H1 (cell line): ENCODE measurements at regions not wholly inside any gene's neighbourhood (a gene's known extent, or its start where the extent isn't known, plus 50 kb on each side); places are given as distances from the start of the nearest gene placed in this dataset.

ENCODE experiments used
- CTCF ChIA-PET: fragments of 300-600 bp; sonication (Branson Sonifier 250); formaldehyde crosslinking; loops from one replicate; lab custom pipeline; 2021; ENCODE audit not compliant: partially characterized antibody; lab: Charles Lee
- POLR2A ChIA-PET: fragments of 300-600 bp; sonication (Branson Sonifier 250); formaldehyde crosslinking; loops from one replicate; lab custom pipeline; 2021; ENCODE audit warnings: inconsistent platforms; ENCODE audit not compliant: partially characterized antibody; lab: Charles Lee
- DNase-seq, 2 experiments: peaks; one replicate each; pipeline versions ENCODE4 v3.0.0 to v3.0.0-alpha.2; 2010 to 2022; ENCODE audit warnings: low spot score in 2 of 2, low read depth in 1 of 2, mixed read lengths in 1 of 2
- FAIRE-seq: peaks from 2 replicates; lab custom pipeline; 2011; peaks lifted over from hg19 to GRCh38; lab: Jason Lieb, UNC
- H2AFZ ChIP-seq: 2 replicates; pipeline ENCODE4 v1.8.1; 2012; ENCODE audit warnings: low read length, inconsistent platforms
- H2AK5ac ChIP-seq: 2 replicates; pipeline ENCODE4 v1.6.1; 2013; ENCODE audit warnings: low read depth, low read length
- H2BK120ac ChIP-seq: replicated peaks from 2 replicates; pipeline ENCODE3; 2013; ENCODE audit warnings: low read depth, low read length, inconsistent platforms
- H2BK12ac ChIP-seq: 2 replicates; pipeline ENCODE4 v1.6.1; 2013; ENCODE audit warnings: low read depth, low read length
- H2BK15ac ChIP-seq: 2 replicates; pipeline ENCODE4 v1.6.1; 2013; ENCODE audit warnings: low read length
- H2BK20ac ChIP-seq: 2 replicates; pipeline ENCODE4 v1.6.1; 2013; ENCODE audit warnings: low read length
- H2BK5ac ChIP-seq: 2 replicates; pipeline ENCODE4 v1.6.1; 2013; ENCODE audit warnings: low read depth, low read length
- H3K14ac ChIP-seq: 2 replicates; pipeline ENCODE4 v1.6.1; 2013; ENCODE audit warnings: inconsistent platforms; ENCODE audit not compliant: insufficient read length
- H3K18ac ChIP-seq: 2 replicates; pipeline ENCODE4 v1.6.1; 2013; ENCODE audit warnings: low read length; ENCODE audit errors: extremely low read depth
- H3K23ac ChIP-seq: 2 replicates; pipeline ENCODE4 v1.6.1; 2013; ENCODE audit warnings: inconsistent platforms; ENCODE audit not compliant: insufficient read length
- H3K23me2 ChIP-seq: 2 replicates; pipeline ENCODE4 v1.6.1; 2013; ENCODE audit warnings: low read depth, low read length
- H3K27ac ChIP-seq: 2 replicates; pipeline ENCODE4 v1.6.1; 2011; ENCODE audit warnings: low read depth, low read length, inconsistent platforms
- H3K27me3 ChIP-seq, 4 experiments: replicated peaks in 1 of 4; 1 replicate in 1 of 4; 2 replicates in 3 of 4; pipeline versions ENCODE4 v1.6.1 to v1.8.1; 2011 to 2013; ENCODE audit warnings: low read length in 3 of 4, mild to moderate bottlenecking in 3 of 4, inconsistent platforms in 2 of 4, mixed read lengths in 2 of 4, moderate library complexity in 1 of 4; ENCODE audit not compliant: control insufficient read depth in 3 of 4, insufficient read depth in 3 of 4; ENCODE audit errors: extremely low read depth in 1 of 4
- H3K36me3 ChIP-seq, 4 experiments: 2 replicates each; pipeline versions ENCODE4 v1.6.1 to v1.8.1; 2011 to 2013; ENCODE audit warnings: mild to moderate bottlenecking in 4 of 4, low read length in 3 of 4, moderate library complexity in 2 of 4, control low read depth in 1 of 4, inconsistent platforms in 1 of 4; ENCODE audit not compliant: insufficient read depth in 4 of 4, control insufficient read depth in 2 of 4
- H3K4ac ChIP-seq: replicated peaks from 2 replicates; pipeline ENCODE3; 2013; ENCODE audit warnings: low read length, low read depth, mixed read lengths, inconsistent platforms; ENCODE audit not compliant: insufficient read length
- H3K4me1 ChIP-seq, 4 experiments: replicated peaks in 1 of 4; 1 replicate in 1 of 4; 2 replicates in 3 of 4; pipeline versions ENCODE4 v1.6.1 to v1.8.1; 2011 to 2013; ENCODE audit warnings: low read length in 3 of 4, inconsistent platforms in 2 of 4, mixed read lengths in 1 of 4; ENCODE audit not compliant: insufficient read depth in 4 of 4, control insufficient read depth in 3 of 4
- H3K4me2 ChIP-seq, 2 experiments: 2 replicates each; pipeline versions ENCODE4 v1.6.1 to v1.8.1; 2011 to 2013; ENCODE audit warnings: low read depth in 2 of 2, low read length in 2 of 2, control low read depth in 1 of 2, inconsistent platforms in 1 of 2, mild to moderate bottlenecking in 1 of 2; ENCODE audit not compliant: insufficient read depth in 1 of 2
- H3K4me3 ChIP-seq, 4 experiments: fragments of 200-600, 300-600 bp in 1 of 4; sonication (generic), shearing (Covaris generic), sonication (Bioruptor Twin) in 1 of 4; 2 replicates each; pipeline versions ENCODE4 v1.5.1 to v1.8.1; 2011 to 2016; ENCODE audit warnings: low read length in 4 of 4, low read depth in 3 of 4, control low read depth in 2 of 4, inconsistent platforms in 2 of 4, mild to moderate bottlenecking in 2 of 4, mixed read lengths in 1 of 4, moderate library complexity in 1 of 4; ENCODE audit not compliant: insufficient read depth in 2 of 4; ENCODE audit errors: extremely low read depth in 1 of 4
- H3K56ac ChIP-seq: replicated peaks from 2 replicates; pipeline ENCODE3; 2013; ENCODE audit warnings: low read depth, mild to moderate bottlenecking, mixed read lengths, low read length, inconsistent platforms; ENCODE audit not compliant: insufficient read length
- H3K79me1 ChIP-seq: 2 replicates; pipeline ENCODE4 v1.6.1; 2013; ENCODE audit warnings: low read depth, low read length, control low read depth
- H3K79me2 ChIP-seq, 2 experiments: 2 replicates each; pipeline versions ENCODE4 v1.6.1 to v1.8.1; 2012 to 2013; ENCODE audit warnings: low read length in 2 of 2, mild to moderate bottlenecking in 2 of 2, inconsistent platforms in 1 of 2; ENCODE audit not compliant: insufficient read depth in 2 of 2, control insufficient read depth in 1 of 2
- H3K9ac ChIP-seq, 4 experiments: replicated peaks in 1 of 4; 1 replicate in 1 of 4; 2 replicates in 3 of 4; pipeline versions ENCODE4 v1.6.1 to v1.8.1; 2011 to 2013; ENCODE audit warnings: low read depth in 3 of 4, low read length in 3 of 4, control low read depth in 2 of 4, mild to moderate bottlenecking in 2 of 4, moderate library complexity in 2 of 4, inconsistent platforms in 1 of 4; ENCODE audit errors: extremely low read depth in 1 of 4
- H3K9me3 ChIP-seq, 2 experiments: 2 replicates each; pipeline versions ENCODE4 v1.6.1 to v1.8.1; 2012 to 2013; ENCODE audit warnings: mild to moderate bottlenecking in 2 of 2, moderate library complexity in 2 of 2, control low read depth in 1 of 2, inconsistent platforms in 1 of 2, low read depth in 1 of 2, low read length in 1 of 2, mixed read lengths in 1 of 2; ENCODE audit not compliant: insufficient read depth in 2 of 2
- H4K20me1 ChIP-seq, 2 experiments: replicated peaks in 1 of 2; 2 replicates each; pipeline versions ENCODE3 to v1.8.1; 2011 to 2013; ENCODE audit warnings: inconsistent platforms in 2 of 2, low read length in 2 of 2, mild to moderate bottlenecking in 1 of 2; ENCODE audit not compliant: insufficient read depth in 2 of 2, control insufficient read depth in 1 of 2
- H4K5ac ChIP-seq: 2 replicates; pipeline ENCODE4 v1.6.1; 2013; ENCODE audit warnings: low read length, low read depth, mixed read lengths, inconsistent platforms; ENCODE audit not compliant: insufficient read length
- H4K8ac ChIP-seq: 2 replicates; pipeline ENCODE4 v1.8.0; 2013; ENCODE audit warnings: mild to moderate bottlenecking, moderate library complexity, low read length, inconsistent platforms; ENCODE audit not compliant: insufficient read depth; ENCODE audit errors: extremely low read depth
- H4K91ac ChIP-seq: replicated peaks from 2 replicates; pipeline ENCODE3; 2013; ENCODE audit warnings: low read length, mixed read lengths, inconsistent platforms; ENCODE audit not compliant: insufficient read length
- GTF2F1 ChIP-seq: IDR thresholded peaks from 2 replicates; pipeline ENCODE4 v1.6.1; 2012; ENCODE audit warnings: low read depth, low read length, improper control_type of control experiment, borderline replicate concordance
- RFX5 ChIP-seq: IDR thresholded peaks from 2 replicates; pipeline ENCODE4 v1.6.1; 2011; ENCODE audit warnings: low read depth, low read length, improper control_type of control experiment, borderline replicate concordance
- SIN3A ChIP-seq, 2 experiments: IDR thresholded peaks in 1 of 2; conservative IDR thresholded peaks in 1 of 2; 2 replicates each; pipeline ENCODE4 v1.6.1; 2011 to 2012; ENCODE audit warnings: low read length in 2 of 2, improper control_type of control experiment in 1 of 2, low read depth in 1 of 2, mild to moderate bottlenecking in 1 of 2
- SIRT6 ChIP-seq: IDR thresholded peaks from one replicate; pipeline ENCODE4 v1.7.1; 2012; ENCODE audit warnings: low read length, inconsistent platforms
- SP4 ChIP-seq: IDR thresholded peaks from 2 replicates; pipeline ENCODE4 v1.6.1; 2012; ENCODE audit warnings: low read length, inconsistent platforms
- ZNF274 ChIP-seq: IDR thresholded peaks from 2 replicates; pipeline ENCODE4 v1.7.0; 2012; ENCODE audit warnings: low read length, borderline replicate concordance; ENCODE audit errors: extremely low read depth
- WGBS, 2 experiments: shearing (Covaris generic) in 1 of 2; methylation state at CpG; one replicate each; pipeline versions ENCODE4 v1.1.6 to v1.1.7; 2013 to 2015; ENCODE audit warnings: low lambda C conversion rate in 2 of 2, mixed read lengths in 2 of 2, inconsistent platforms in 1 of 2, low coverage in 1 of 2, missing lambda C conversion rate in 1 of 2; ENCODE audit not compliant: insufficient replicate concordance in 2 of 2, insufficient coverage in 1 of 2, insufficient read length in 1 of 2; ENCODE audit errors: extremely low coverage in 1 of 2, missing lambda C conversion rate in 1 of 2; 5-methylcytosine and 5-hydroxymethylcytosine counted together

DNA sequence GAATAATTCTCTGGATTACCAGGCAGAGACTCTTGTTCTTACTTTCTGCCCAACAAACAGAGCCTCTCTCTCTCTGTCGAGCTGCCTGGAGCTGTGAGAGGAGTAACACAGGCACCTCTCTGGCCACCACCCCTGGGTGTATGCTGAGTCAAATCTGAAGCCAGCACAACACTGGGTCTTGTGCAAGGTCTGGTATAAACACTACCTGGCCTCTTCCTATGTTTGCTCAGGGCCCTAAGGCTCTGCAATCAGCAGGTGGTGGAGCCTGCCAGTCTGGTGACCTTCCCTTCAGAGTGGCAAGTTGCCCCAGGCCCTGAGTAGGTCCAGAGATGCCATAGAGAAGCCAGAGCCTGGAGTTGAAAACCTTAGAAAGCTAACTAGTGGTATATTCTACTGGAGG is 139.9 kb downstream of the CPXCR1 start:
- Histone ChIP-seq H3K56ac (no peak overlapping the region), H4K5ac (no peak overlapping the region), H3K36me3 (no peaks in the 10 kb centered on the region), H4K20me1 (no peaks in the 10 kb centered on the region), H3K9ac (no peak overlapping the region), H3K27ac (no peak overlapping the region), H3K14ac (no peak overlapping the region), H4K91ac (no peak overlapping the region), H2BK20ac (no peak overlapping the region), H3K27me3 (no peaks in the 10 kb centered on the region), H2BK120ac (no peak overlapping the region), H3K4ac (no peak overlapping the region), H3K4me1 (no peaks in the 10 kb centered on the region), H3K18ac (no peak overlapping the region), H2BK5ac (no peak overlapping the region), H2AK5ac (no peak overlapping the region), H3K23me2 (no peaks in the 10 kb centered on the region), H3K79me1 (no peaks in the 10 kb centered on the region), H4K8ac (no peak overlapping the region), H3K4me3 (no peak overlapping the region), H3K4me2 (no peak overlapping the region), H2BK12ac (no peak overlapping the region), H2BK15ac (no peak overlapping the region), H3K23ac (no peak overlapping the region), H2AFZ (no peak overlapping the region), H3K79me2 (no peaks in the 10 kb centered on the region), H3K9me3 (no peaks in the 10 kb centered on the region)
- TF ChIP-seq ZNF274 (no peak), SIN3A (conservative IDR thresholded peaks at IDR 0.05 in 1 of 2, IDR thresholded peaks at IDR 0.05 in 1 of 2; ENCODE audit: low read depth in 1 of 2, low read length in 2 of 2) (no peak), RFX5 (no peak), SIRT6 (no peak), SP4 (no peak), GTF2F1 (no peak)
- WGBS, 2 experiments, result 100% methylated on average over 1 of the region's 1 CpG; no CpG with 5 or more reads in 1 of the 2 experiments
- ChIA-PET CTCF (no interaction called here), POLR2A (no interaction called here)
- DNase-seq (peak in 1 of 2 experiments; percentile 28), FAIRE-seq (no peak)
